ENCODE measurements at regions not wholly inside any gene's neighbourhood (a gene's known extent, or its start where the extent isn't known, plus 50 kb on each side); places are given as distances from the start of the nearest gene placed in this dataset.

DNA sequence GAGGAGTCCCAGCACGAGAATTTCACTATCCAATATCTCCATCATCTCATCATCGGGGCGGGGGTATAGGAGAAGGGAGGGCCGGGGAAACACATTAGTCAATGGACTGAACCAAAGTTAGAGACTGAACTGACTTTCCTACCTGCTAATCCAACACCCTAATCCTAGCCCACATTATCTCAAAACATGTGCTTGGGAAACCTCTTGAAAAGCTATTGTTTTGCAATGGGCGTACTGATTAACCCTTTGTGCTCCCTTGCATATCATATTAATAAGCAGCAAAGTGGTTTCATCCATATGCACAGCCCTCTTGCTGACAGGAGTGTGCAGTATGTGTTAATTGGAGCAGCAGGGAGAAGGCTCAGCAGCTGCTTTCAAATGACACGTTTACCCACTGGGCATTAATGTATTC lies 125.7 kb upstream of the GRIP1 start:
- no peak for TF ChIP-seq CTCF (IDR thresholded peaks at IDR 0.05; ENCODE audit: poor library complexity, severe bottlenecking)
- no peak for TF ChIP-seq EP300 (conservative IDR thresholded peaks at IDR 0.05; ENCODE audit: poor library complexity, severe bottlenecking)
- TF ChIP-seq EZH2 (IDR thresholded peaks at IDR 0.05; ENCODE audit: borderline replicate concordance, insufficient read depth, low read length, poor library complexity, severe bottlenecking), result no peak
- no peak for TF ChIP-seq SMC3 (conservative IDR thresholded peaks at IDR 0.05; ENCODE audit: poor library complexity)
- no peak for TF ChIP-seq RAD21 (conservative IDR thresholded peaks at IDR 0.05)
- no peak for TF ChIP-seq TAF1 (IDR thresholded peaks at IDR 0.05; ENCODE audit: low read depth)
- TF ChIP-seq POLR2AphosphoS5 (IDR thresholded peaks at IDR 0.05), result no peak
- no peak for TF ChIP-seq MXI1 (conservative IDR thresholded peaks at IDR 0.05; ENCODE audit: poor library complexity, severe bottlenecking)
- TF ChIP-seq, protein P1, sequence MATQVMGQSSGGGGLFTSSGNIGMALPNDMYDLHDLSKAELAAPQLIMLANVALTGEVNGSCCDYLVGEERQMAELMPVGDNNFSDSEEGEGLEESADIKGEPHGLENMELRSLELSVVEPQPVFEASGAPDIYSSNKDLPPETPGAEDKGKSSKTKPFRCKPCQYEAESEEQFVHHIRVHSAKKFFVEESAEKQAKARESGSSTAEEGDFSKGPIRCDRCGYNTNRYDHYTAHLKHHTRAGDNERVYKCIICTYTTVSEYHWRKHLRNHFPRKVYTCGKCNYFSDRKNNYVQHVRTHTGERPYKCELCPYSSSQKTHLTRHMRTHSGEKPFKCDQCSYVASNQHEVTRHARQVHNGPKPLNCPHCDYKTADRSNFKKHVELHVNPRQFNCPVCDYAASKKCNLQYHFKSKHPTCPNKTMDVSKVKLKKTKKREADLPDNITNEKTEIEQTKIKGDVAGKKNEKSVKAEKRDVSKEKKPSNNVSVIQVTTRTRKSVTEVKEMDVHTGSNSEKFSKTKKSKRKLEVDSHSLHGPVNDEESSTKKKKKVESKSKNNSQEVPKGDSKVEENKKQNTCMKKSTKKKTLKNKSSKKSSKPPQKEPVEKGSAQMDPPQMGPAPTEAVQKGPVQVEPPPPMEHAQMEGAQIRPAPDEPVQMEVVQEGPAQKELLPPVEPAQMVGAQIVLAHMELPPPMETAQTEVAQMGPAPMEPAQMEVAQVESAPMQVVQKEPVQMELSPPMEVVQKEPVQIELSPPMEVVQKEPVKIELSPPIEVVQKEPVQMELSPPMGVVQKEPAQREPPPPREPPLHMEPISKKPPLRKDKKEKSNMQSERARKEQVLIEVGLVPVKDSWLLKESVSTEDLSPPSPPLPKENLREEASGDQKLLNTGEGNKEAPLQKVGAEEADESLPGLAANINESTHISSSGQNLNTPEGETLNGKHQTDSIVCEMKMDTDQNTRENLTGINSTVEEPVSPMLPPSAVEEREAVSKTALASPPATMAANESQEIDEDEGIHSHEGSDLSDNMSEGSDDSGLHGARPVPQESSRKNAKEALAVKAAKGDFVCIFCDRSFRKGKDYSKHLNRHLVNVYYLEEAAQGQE (IDR thresholded peaks at IDR 0.05; ENCODE audit: borderline replicate concordance), result no peak
